Lower leg skin (tissue), 4 donors: ENCODE measurements at regions not wholly inside any gene's neighbourhood (a gene's known extent, or its start where the extent isn't known, plus 50 kb on each side); places are given as distances from the start of the nearest gene placed in this dataset.

ENCODE experiments used
- DNase-seq, 2 donors: peaks; one replicate each; pipeline ENCODE4 v3.0.0-alpha.2; 2019; ENCODE audit warnings: low spot score in 2 of 2
- H3K4me3 ChIP-seq: fragments of 200-600 bp; sonication (generic); 2 replicates; pipeline ENCODE4 v1.5.1; 2017; ENCODE audit warnings: mild to moderate bottlenecking, low read depth; ENCODE audit not compliant: poor library complexity, severe bottlenecking
- CTCF ChIP-seq, 3 donors: fragments of 450-650 bp; IDR thresholded peaks; one replicate each; pipeline ENCODE4 v1.5.1; 2016; ENCODE audit warnings: antibody characterized with exemption in 3 of 3, mild to moderate bottlenecking in 3 of 3, moderate library complexity in 2 of 3
- POLR2A ChIP-seq, 2 donors: fragments of 450-650 bp; IDR thresholded peaks; one replicate each; pipeline ENCODE4 v1.6.1; 2016 to 2017; ENCODE audit warnings: antibody characterized with exemption in 2 of 2, mild to moderate bottlenecking in 1 of 2, moderate library complexity in 1 of 2
- WGBS, 2 donors: methylation state at CpG; one replicate each; pipeline ENCODE4 v1.1.5; 2018; 5-methylcytosine and 5-hydroxymethylcytosine counted together
- intact Hi-C: fragments of 100-400 bp; cut with DNase I; formaldehyde crosslinking; loops from one replicate; pipeline ENCODE4 v1.15.0; 2023; ENCODE audit warnings: low total_unique reads

- TF ChIP-seq POLR2A (IDR thresholded peaks at IDR 0.05) (no peak), CTCF (IDR thresholded peaks at IDR 0.05) (peak in 1 of 3 donors; percentile 36)
- H3K4me3 ChIP-seq, result no peak overlapping the region
- peak in 1 of 2 donors; percentile 6 for DNase-seq
- intact Hi-C loops, result no loop called here
- WGBS, 2 donors, result 66 to 87% methylated on average over 38 to 40 of the region's 44 CpGs
These were observed 83.3 kb downstream of the PTGR3 start for GRCh38 chr18:75125382-75126331.

GRCh38 chr18:75124991-75125381 is 84.0 kb downstream of the PTGR3 start:
- TF ChIP-seq POLR2A (IDR thresholded peaks at IDR 0.05) (no peak), CTCF (IDR thresholded peaks at IDR 0.05) (no peak)
- no peak for DNase-seq
- intact Hi-C loops, result no loop called here
- WGBS, 2 donors, result 60 to 79% methylated on average over 16 of the region's 16 CpGs
- no peak overlapping the region for H3K4me3 ChIP-seq

- intact Hi-C loops, result no loop called here
- H3K4me3 ChIP-seq, result no peak overlapping the region
- TF ChIP-seq CTCF (IDR thresholded peaks at IDR 0.05) (no peak), POLR2A (IDR thresholded peaks at IDR 0.05) (no peak)
- DNase-seq, result no peak
- WGBS, 2 donors, result 86 to 91% methylated on average over 14 of the region's 14 CpGs
These were observed 84.4 kb downstream of the PTGR3 start for GRCh38 chr18:75124551-75124950.

GRCh38 chr18:75123113-75123512 is 85.8 kb downstream of the PTGR3 start:
- TF ChIP-seq CTCF (IDR thresholded peaks at IDR 0.05) (no peak), POLR2A (IDR thresholded peaks at IDR 0.05) (no peak)
- DNase-seq, result no peak
- no peak overlapping the region for H3K4me3 ChIP-seq
- WGBS, 2 donors, result 76 to 86% methylated on average over 12 of the region's 12 CpGs
- intact Hi-C loops, result no loop called here

- WGBS, 2 donors, result 74 to 75% methylated on average over 7 of the region's 7 CpGs
- H3K4me3 ChIP-seq, result no peak overlapping the region
- TF ChIP-seq POLR2A (IDR thresholded peaks at IDR 0.05) (no peak), CTCF (IDR thresholded peaks at IDR 0.05) (no peak)
- intact Hi-C loops, result no loop called here
- DNase-seq, result no peak
These were observed 86.5 kb downstream of the PTGR3 start for GRCh38 chr18:75122334-75122958.
